ENCODE measurements at regions not wholly inside any gene's neighbourhood (a gene's known extent, or its start where the extent isn't known, plus 50 kb on each side); places are given as distances from the start of the nearest gene placed in this dataset.

- no peak for TF ChIP-seq CTCF (IDR thresholded peaks at IDR 0.05)
- Histone ChIP-seq H3K27ac (no peak overlapping the region), H3K27me3 (no peaks in the 10 kb centered on the region), H3K36me3 (no peaks in the 10 kb centered on the region), H3K4me1 (no peaks in the 10 kb centered on the region), H3K9me3 (no peaks in the 10 kb centered on the region), H3K4me3 (no peak overlapping the region)
- intact Hi-C loops (cut with DNase I), result no loop called here
- no peak for DNase-seq (ENCODE audit: low spot score in 2 of 2)
These were observed 121.3 kb downstream of the TRMT11 start for GRCh38 chr6:126107475-126108166.

- DNase-seq (ENCODE audit: low spot score in 2 of 2), result no peak
These were observed 124.4 kb downstream of the TRMT11 start for GRCh38 chr6:126110512-126111270.

GRCh38 chr6:126111327-126111726 is 125.0 kb downstream of the TRMT11 start:
- Histone ChIP-seq H3K4me3 (no peak overlapping the region), H3K27ac (no peak overlapping the region), H3K27me3 (no peaks in the 10 kb centered on the region), H3K36me3 (no peaks in the 10 kb centered on the region), H3K9me3 (no peaks in the 10 kb centered on the region), H3K4me1 (no peaks in the 10 kb centered on the region)
- no peak for TF ChIP-seq CTCF (IDR thresholded peaks at IDR 0.05)
- DNase-seq (ENCODE audit: low spot score in 2 of 2), result no peak
- intact Hi-C loops (cut with DNase I), result no loop called here

More at GRCh38 chr6:126110512-126111270, 124.4 kb downstream of the TRMT11 start:
- no peaks in the 10 kb centered on the region for H3K9me3 ChIP-seq
- H3K27me3 ChIP-seq, result no peaks in the 10 kb centered on the region
- intact Hi-C loops (cut with DNase I), result no loop called here
- TF ChIP-seq CTCF (IDR thresholded peaks at IDR 0.05), result no peak
- H3K36me3 ChIP-seq, result no peaks in the 10 kb centered on the region
- H3K27ac ChIP-seq, result no peak overlapping the region
- H3K4me1 ChIP-seq, result no peaks in the 10 kb centered on the region
- H3K4me3 ChIP-seq, result no peak overlapping the region

DNA sequence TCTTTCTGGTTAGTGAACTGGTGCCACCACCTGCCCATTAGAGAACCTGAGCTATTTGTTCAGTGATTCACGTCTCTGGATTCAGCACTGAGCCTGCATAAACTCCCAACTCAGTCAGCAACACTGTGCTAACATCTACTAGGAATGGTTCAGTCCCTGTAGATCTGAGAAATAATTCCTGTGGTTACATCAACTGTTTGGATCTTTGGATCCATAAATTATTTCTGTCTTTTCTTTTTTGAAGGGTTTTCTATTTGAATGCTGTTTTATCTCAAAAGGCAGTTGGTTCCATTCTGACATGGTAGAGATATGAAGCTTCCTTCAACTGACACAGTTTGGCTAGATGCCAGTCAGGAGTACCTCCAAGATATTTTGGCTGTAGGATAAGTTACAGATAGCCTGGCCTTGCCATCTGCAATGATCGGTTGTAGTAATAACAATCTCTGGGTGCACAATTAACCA is 125.9 kb downstream of the TRMT11 start:
- Histone ChIP-seq H3K4me1 (no peaks in the 10 kb centered on the region), H3K4me3 (no peak overlapping the region), H3K36me3 (no peaks in the 10 kb centered on the region), H3K27me3 (no peaks in the 10 kb centered on the region), H3K27ac (no peak overlapping the region), H3K9me3 (no peaks in the 10 kb centered on the region)
- intact Hi-C loops (cut with DNase I), result no loop called here
- no peak for DNase-seq (ENCODE audit: low spot score in 2 of 2)
- no peak for TF ChIP-seq CTCF (IDR thresholded peaks at IDR 0.05)

GRCh38 chr6:126113261-126113660 is 126.9 kb downstream of the TRMT11 start:
- intact Hi-C loops (cut with DNase I), result no loop called here
- Histone ChIP-seq H3K27me3 (no peaks in the 10 kb centered on the region), H3K4me3 (no peak overlapping the region), H3K27ac (no peak overlapping the region), H3K4me1 (peaks cover 0 to 2% of the 10 kb centered on the region in 2 donors), H3K9me3 (no peaks in the 10 kb centered on the region), H3K36me3 (no peaks in the 10 kb centered on the region)
- no peak for DNase-seq (ENCODE audit: low spot score in 2 of 2)
- TF ChIP-seq CTCF (IDR thresholded peaks at IDR 0.05), result no peak
